WTC11 (cell line): ENCODE measurements at regions not wholly inside any gene's neighbourhood (a gene's known extent, or its start where the extent isn't known, plus 50 kb on each side); places are given as distances from the start of the nearest gene placed in this dataset.

Source experiments
- NR3C1 ChIP-seq: sonication (generic); formaldehyde crosslinking; conservative IDR thresholded peaks from 2 replicates; pipeline ENCODE4 v1.8.1; 2023; ENCODE audit warnings: low read depth, mild to moderate bottlenecking, missing genetic modification reagents
- SMAD3 ChIP-seq: sonication (generic); formaldehyde crosslinking; IDR thresholded peaks from 2 replicates; pipeline ENCODE4 v1.8.0; 2022; ENCODE audit warnings: missing genetic modification reagents, mild to moderate bottlenecking, borderline replicate concordance

DNA sequence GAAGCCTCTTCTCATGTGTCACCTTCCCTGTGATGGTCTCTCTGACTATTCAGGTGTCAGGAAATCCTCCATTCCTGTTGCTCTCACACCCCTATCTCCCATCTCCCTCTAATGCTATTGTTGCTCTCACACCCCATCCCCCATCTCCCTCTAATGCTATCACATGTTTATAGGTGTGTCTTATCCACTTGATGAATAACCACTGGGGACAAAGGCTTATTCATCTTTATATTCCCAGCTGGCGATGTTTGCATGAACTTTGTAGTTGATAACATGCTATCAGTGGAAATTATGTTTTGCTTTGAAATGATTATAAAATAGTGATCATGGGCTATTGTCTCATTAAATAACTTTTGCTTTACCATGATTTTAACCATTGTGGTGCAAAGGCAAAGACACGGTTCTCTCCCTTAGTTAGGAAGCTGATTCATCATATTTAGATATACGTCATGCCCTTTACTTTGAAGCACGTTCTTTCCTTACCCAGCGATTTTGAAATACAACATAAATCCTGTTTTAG is 220.5 kb downstream of the PMAIP1 start:
- TF ChIP-seq SMAD3 (no peak), NR3C1 (no peak)
